Naive thymus-derived CD8-positive, alpha-beta T cell (primary cell): ENCODE measurements at regions not wholly inside any gene's neighbourhood (a gene's known extent, or its start where the extent isn't known, plus 50 kb on each side); places are given as distances from the start of the nearest gene placed in this dataset.

Source experiments
- ATAC-seq, 2 donors: fragments of 150-1000 bp; cut with Tn5 transposase in 1 of 2; sonication (Bioruptor Pico), chemical (Tn5 transposase) in 1 of 2; 1 replicate in 1 of 2; 2 replicates in 1 of 2; pipeline ENCODE4 v1.10.0; 2021; ENCODE audit warnings: mild to moderate bottlenecking in 2 of 2, moderate library complexity in 2 of 2
- POLR2A ChIA-PET: fragments of 350-600 bp; sonication (Branson Sonifier 250); formaldehyde crosslinking; loops from one replicate; lab custom pipeline; 2021; ENCODE audit warnings: antibody characterized with exemption; lab: Charles Lee
- DNase-seq, 10 donors: peaks; one replicate each; pipeline versions ENCODE4 v3.0.0 to v3.0.0-alpha.2; 2020 to 2022
- H3K27ac Mint-ChIP-seq, 10 donors: one replicate each; pipeline ENCODE4 v1.8.0; 2020 to 2022; ENCODE audit warnings: mild to moderate bottlenecking in 10 of 10, mixed read lengths in 10 of 10, moderate library complexity in 4 of 10, inconsistent platforms in 1 of 10
- H3K27me3 Mint-ChIP-seq, 5 donors: one replicate each; pipeline ENCODE4 v1.8.0; 2021 to 2022; ENCODE audit warnings: mixed read lengths in 5 of 5
- H3K36me3 Mint-ChIP-seq, 3 donors: one replicate each; pipeline ENCODE4 v1.8.0; 2020 to 2022; ENCODE audit warnings: mixed read lengths in 3 of 3, mild to moderate bottlenecking in 2 of 3, inconsistent platforms in 1 of 3
- H3K4me1 Mint-ChIP-seq, 4 donors: one replicate each; pipeline ENCODE4 v1.8.0; 2021 to 2022; ENCODE audit warnings: mixed read lengths in 4 of 4
- H3K4me3 Mint-ChIP-seq, 10 donors: one replicate each; pipeline ENCODE4 v1.8.0; 2020 to 2022; ENCODE audit warnings: mild to moderate bottlenecking in 10 of 10, mixed read lengths in 10 of 10, moderate library complexity in 6 of 10, inconsistent platforms in 1 of 10
- H3K9me3 Mint-ChIP-seq, 9 donors: one replicate each; pipeline ENCODE4 v1.8.0; 2020 to 2022; ENCODE audit warnings: mixed read lengths in 9 of 9, mild to moderate bottlenecking in 3 of 9, inconsistent platforms in 1 of 9, moderate library complexity in 1 of 9

- Mint-ChIP-seq H3K4me3 (no peak overlapping the region), H3K27me3 (peaks cover 5 to 17% (median 6%) of the 10 kb centered on the region in 5 donors), H3K4me1 (no peaks in the 10 kb centered on the region), H3K27ac (no peak overlapping the region), H3K36me3 (no peaks in the 10 kb centered on the region), H3K9me3 (no peaks in the 10 kb centered on the region)
- ATAC-seq (no peak), DNase-seq (no peak)
- POLR2A ChIA-PET, result no interaction called here
These were observed 77.5 kb upstream of the NPVF start for GRCh38 chr7:25305831-25306230.

- Mint-ChIP-seq H3K4me1 (no peaks in the 10 kb centered on the region), H3K4me3 (no peak overlapping the region), H3K9me3 (no peaks in the 10 kb centered on the region), H3K27ac (no peak overlapping the region), H3K36me3 (no peaks in the 10 kb centered on the region), H3K27me3 (peaks cover 5 to 17% (median 6%) of the 10 kb centered on the region in 5 donors)
- POLR2A ChIA-PET, result no interaction called here
- ATAC-seq, result no peak
- DNase-seq, result no peak
These were observed 79.3 kb upstream of the NPVF start for GRCh38 chr7:25307624-25308023.

GRCh38 chr7:25308246-25308645 is 80.0 kb upstream of the NPVF start:
- H3K36me3 Mint-ChIP-seq, result no peaks in the 10 kb centered on the region
- no peak for ATAC-seq

GRCh38 chr7:25308906-25309705 is 80.8 kb upstream of the NPVF start:
- no peak for ATAC-seq
- no peaks in the 10 kb centered on the region for H3K9me3 Mint-ChIP-seq
- DNase-seq, result no peak
- no peaks in the 10 kb centered on the region for H3K36me3 Mint-ChIP-seq
- no peaks in the 10 kb centered on the region for H3K4me1 Mint-ChIP-seq
- POLR2A ChIA-PET, result no interaction called here
- H3K4me3 Mint-ChIP-seq, result no peak overlapping the region
- H3K27me3 Mint-ChIP-seq, result peaks cover 3 to 16% (median 6%) of the 10 kb centered on the region in 5 donors
- H3K27ac Mint-ChIP-seq, result no peak overlapping the region

More at GRCh38 chr7:25308246-25308645, 80.0 kb upstream of the NPVF start:
- no peaks in the 10 kb centered on the region for H3K9me3 Mint-ChIP-seq
- peaks cover 5 to 16% (median 6%) of the 10 kb centered on the region in 5 donors for H3K27me3 Mint-ChIP-seq
- POLR2A ChIA-PET, result no interaction called here
- no peak overlapping the region for H3K4me3 Mint-ChIP-seq
- no peaks in the 10 kb centered on the region for H3K4me1 Mint-ChIP-seq
- no peak overlapping the region for H3K27ac Mint-ChIP-seq
- DNase-seq, result no peak

GRCh38 chr7:25310896-25311295 is 82.6 kb upstream of the NPVF start:
- H3K27me3 Mint-ChIP-seq, result peaks cover 0 to 7% (median 2%) of the 10 kb centered on the region in 5 donors
- H3K9me3 Mint-ChIP-seq, result no peaks in the 10 kb centered on the region
- no peak overlapping the region for H3K4me3 Mint-ChIP-seq
- POLR2A ChIA-PET, result no interaction called here
- no peak for DNase-seq
- ATAC-seq, result no peak
- no peak overlapping the region for H3K27ac Mint-ChIP-seq
- H3K4me1 Mint-ChIP-seq, result no peaks in the 10 kb centered on the region
- H3K36me3 Mint-ChIP-seq, result no peaks in the 10 kb centered on the region

GRCh38 chr7:25311346-25311745 is 83.1 kb upstream of the NPVF start:
- Mint-ChIP-seq H3K9me3 (no peaks in the 10 kb centered on the region), H3K4me3 (no peak overlapping the region), H3K4me1 (no peaks in the 10 kb centered on the region), H3K27me3 (peaks cover 0 to 4% (median 3%) of the 10 kb centered on the region in 5 donors), H3K36me3 (no peaks in the 10 kb centered on the region), H3K27ac (peak overlapping the region in 1 of 10 donors; percentile 13)
- POLR2A ChIA-PET, result no interaction called here
- DNase-seq, result no peak
- ATAC-seq, result no peak

- ATAC-seq (no peak), DNase-seq (no peak)
- no peak overlapping the region for H3K27ac Mint-ChIP-seq
- peaks cover 0 to 2% (median under 1%) of the 10 kb centered on the region in 5 donors for H3K27me3 Mint-ChIP-seq
- H3K9me3 Mint-ChIP-seq, result no peaks in the 10 kb centered on the region
- no peaks in the 10 kb centered on the region for H3K36me3 Mint-ChIP-seq
- H3K4me3 Mint-ChIP-seq, result no peak overlapping the region
- POLR2A ChIA-PET, result no interaction called here
- H3K4me1 Mint-ChIP-seq, result no peaks in the 10 kb centered on the region
These were observed 84.7 kb upstream of the NPVF start for GRCh38 chr7:25312968-25313367.

GRCh38 chr7:25313526-25313925 is 85.2 kb upstream of the NPVF start:
- Mint-ChIP-seq H3K27me3 (peaks cover 0 to 2% (median 1%) of the 10 kb centered on the region in 5 donors), H3K4me3 (no peak overlapping the region), H3K27ac (no peak overlapping the region), H3K9me3 (no peaks in the 10 kb centered on the region), H3K4me1 (no peaks in the 10 kb centered on the region), H3K36me3 (no peaks in the 10 kb centered on the region)
- ATAC-seq, result no peak
- DNase-seq, result no peak
- POLR2A ChIA-PET, result no interaction called here

- Mint-ChIP-seq H3K4me3 (no peak overlapping the region), H3K9me3 (no peaks in the 10 kb centered on the region), H3K27me3 (peaks cover 0 to 2% (median 1%) of the 10 kb centered on the region in 5 donors), H3K36me3 (no peaks in the 10 kb centered on the region), H3K27ac (no peak overlapping the region), H3K4me1 (no peaks in the 10 kb centered on the region)
- ATAC-seq, result no peak
- no peak for DNase-seq
- POLR2A ChIA-PET, result no interaction called here
These were observed 85.9 kb upstream of the NPVF start for GRCh38 chr7:25314094-25314730.

- Mint-ChIP-seq H3K9me3 (no peaks in the 10 kb centered on the region), H3K36me3 (no peaks in the 10 kb centered on the region), H3K4me1 (no peaks in the 10 kb centered on the region), H3K27me3 (peaks cover 0 to 2% (median 1%) of the 10 kb centered on the region in 5 donors), H3K4me3 (no peak overlapping the region), H3K27ac (no peak overlapping the region)
- POLR2A ChIA-PET, result no interaction called here
- DNase-seq (no peak), ATAC-seq (no peak)
These were observed 86.5 kb upstream of the NPVF start for GRCh38 chr7:25314731-25315267.

GRCh38 chr7:25316366-25316765 is 88.1 kb upstream of the NPVF start:
- Mint-ChIP-seq H3K27me3 (peaks cover 2 to 7% (median 4%) of the 10 kb centered on the region in 5 donors), H3K9me3 (no peaks in the 10 kb centered on the region), H3K36me3 (no peaks in the 10 kb centered on the region), H3K27ac (no peak overlapping the region), H3K4me1 (no peaks in the 10 kb centered on the region), H3K4me3 (no peak overlapping the region)
- ATAC-seq (no peak), DNase-seq (no peak)
- POLR2A ChIA-PET, result no interaction called here

GRCh38 chr7:25318047-25318446 is 89.8 kb upstream of the NPVF start:
- Mint-ChIP-seq H3K27me3 (peaks cover 2 to 20% (median 6%) of the 10 kb centered on the region in 5 donors), H3K4me1 (no peaks in the 10 kb centered on the region), H3K36me3 (no peaks in the 10 kb centered on the region), H3K27ac (no peak overlapping the region), H3K4me3 (no peak overlapping the region), H3K9me3 (no peaks in the 10 kb centered on the region)
- ATAC-seq (no peak), DNase-seq (no peak)
- POLR2A ChIA-PET, result no interaction called here

GRCh38 chr7:25319707-25320106 is 91.4 kb upstream of the NPVF start:
- ATAC-seq (no peak), DNase-seq (no peak)
- Mint-ChIP-seq H3K9me3 (no peaks in the 10 kb centered on the region), H3K4me3 (no peak overlapping the region), H3K4me1 (no peaks in the 10 kb centered on the region), H3K27me3 (peaks cover 7 to 32% (median 13%) of the 10 kb centered on the region in 5 donors), H3K27ac (peak overlapping the region in 1 of 10 donors; percentile 7), H3K36me3 (no peaks in the 10 kb centered on the region)
- POLR2A ChIA-PET, result no interaction called here
